ENCODE measurements at regions not wholly inside any gene's neighbourhood (a gene's known extent, or its start where the extent isn't known, plus 50 kb on each side); places are given as distances from the start of the nearest gene placed in this dataset.

DNA sequence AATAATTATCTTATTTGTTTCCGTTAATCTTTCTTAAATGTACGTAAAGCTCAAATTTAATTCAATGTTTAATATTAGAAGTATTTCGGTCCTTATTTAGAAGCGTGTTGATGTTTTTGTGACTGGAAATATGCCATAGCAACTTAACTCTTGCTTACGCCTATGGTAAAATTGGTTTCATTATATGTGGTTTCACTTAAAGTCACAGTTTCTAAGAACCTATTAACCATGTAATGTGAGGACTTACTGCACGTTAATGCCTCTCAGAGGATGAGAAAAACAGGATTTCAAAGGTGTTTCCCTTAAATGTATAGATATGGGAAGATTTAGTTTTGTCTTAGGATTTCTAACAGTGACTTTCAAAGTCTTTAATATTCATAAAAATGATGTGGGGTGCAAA, 206.4 kb upstream of the IL15 start:
- DNase-seq, result no peak

DNA sequence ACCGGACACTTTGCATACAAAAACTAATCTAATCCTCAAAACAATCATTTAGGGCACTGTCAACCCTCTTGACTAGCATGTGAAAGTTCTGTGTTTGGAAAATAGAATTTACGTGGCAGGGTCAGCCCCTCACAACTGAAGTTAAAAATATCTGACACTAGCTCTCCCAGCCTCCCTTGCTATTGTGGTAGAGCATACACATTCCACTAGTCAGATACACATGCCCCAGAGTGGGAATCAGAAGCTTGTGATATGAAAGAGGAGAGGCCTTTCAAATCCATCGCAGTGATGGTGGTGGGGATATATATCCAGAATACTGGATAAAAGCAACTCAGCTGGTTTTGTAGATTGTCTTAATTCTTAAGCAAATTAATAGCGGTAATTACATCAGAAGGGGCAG, 205.7 kb upstream of the IL15 start:
- Histone ChIP-seq H3K27me3 (ENCODE audit: control insufficient read depth in 3 of 3, insufficient read depth in 3 of 3, low read length in 2 of 3) (no peaks in the 10 kb centered on the region), H3K27ac (ENCODE audit: low read depth in 1 of 2, low read length in 1 of 2) (no peak overlapping the region), H3K9ac (ENCODE audit: insufficient read depth in 1 of 2, low read length in 2 of 2) (no peak overlapping the region), H3K36me3 (ENCODE audit: control insufficient read depth in 4 of 4, insufficient read depth in 4 of 4, low read length in 4 of 4) (no peaks in the 10 kb centered on the region), H3K4me3 (no peak overlapping the region), H3K4me1 (ENCODE audit: control insufficient read depth in 5 of 5, insufficient read depth in 5 of 5, low read length in 5 of 5) (peaks cover 0 to 7% (median 0%) of the 10 kb centered on the region in 5 donors), H3K9me3 (ENCODE audit: control insufficient read depth in 4 of 4, insufficient read depth in 3 of 4, low read length in 3 of 4) (no peaks in the 10 kb centered on the region)
- TF ChIP-seq, protein P1, sequence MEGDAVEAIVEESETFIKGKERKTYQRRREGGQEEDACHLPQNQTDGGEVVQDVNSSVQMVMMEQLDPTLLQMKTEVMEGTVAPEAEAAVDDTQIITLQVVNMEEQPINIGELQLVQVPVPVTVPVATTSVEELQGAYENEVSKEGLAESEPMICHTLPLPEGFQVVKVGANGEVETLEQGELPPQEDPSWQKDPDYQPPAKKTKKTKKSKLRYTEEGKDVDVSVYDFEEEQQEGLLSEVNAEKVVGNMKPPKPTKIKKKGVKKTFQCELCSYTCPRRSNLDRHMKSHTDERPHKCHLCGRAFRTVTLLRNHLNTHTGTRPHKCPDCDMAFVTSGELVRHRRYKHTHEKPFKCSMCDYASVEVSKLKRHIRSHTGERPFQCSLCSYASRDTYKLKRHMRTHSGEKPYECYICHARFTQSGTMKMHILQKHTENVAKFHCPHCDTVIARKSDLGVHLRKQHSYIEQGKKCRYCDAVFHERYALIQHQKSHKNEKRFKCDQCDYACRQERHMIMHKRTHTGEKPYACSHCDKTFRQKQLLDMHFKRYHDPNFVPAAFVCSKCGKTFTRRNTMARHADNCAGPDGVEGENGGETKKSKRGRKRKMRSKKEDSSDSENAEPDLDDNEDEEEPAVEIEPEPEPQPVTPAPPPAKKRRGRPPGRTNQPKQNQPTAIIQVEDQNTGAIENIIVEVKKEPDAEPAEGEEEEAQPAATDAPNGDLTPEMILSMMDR (IDR thresholded peaks at IDR 0.05; ENCODE audit: control extremely low read depth, extremely low read depth), result no peak
- DNase-seq (no peak), ATAC-seq (ENCODE audit: insufficient read depth, low FRiP score) (no peak)
- 91 to 94% methylated on average over 4 of the region's 4 CpGs for WGBS, 2 donors

More for the DNA sequence above, 206.4 kb upstream of the IL15 start:
- Histone ChIP-seq H3K9ac (ENCODE audit: insufficient read depth in 1 of 2, low read length in 2 of 2) (no peak overlapping the region), H3K4me3 (no peak overlapping the region), H3K9me3 (ENCODE audit: control insufficient read depth in 4 of 4, insufficient read depth in 3 of 4, low read length in 3 of 4) (no peaks in the 10 kb centered on the region), H3K36me3 (ENCODE audit: control insufficient read depth in 4 of 4, insufficient read depth in 4 of 4, low read length in 4 of 4) (no peaks in the 10 kb centered on the region), H3K27ac (ENCODE audit: low read depth in 1 of 2, low read length in 1 of 2) (no peak overlapping the region), H3K27me3 (ENCODE audit: control insufficient read depth in 3 of 3, insufficient read depth in 3 of 3, low read length in 2 of 3) (no peaks in the 10 kb centered on the region), H3K4me1 (ENCODE audit: control insufficient read depth in 5 of 5, insufficient read depth in 5 of 5, low read length in 5 of 5) (peaks cover 0 to 7% (median 0%) of the 10 kb centered on the region in 5 donors)
- no peak for ATAC-seq (ENCODE audit: insufficient read depth, low FRiP score)
- 79 to 87% methylated on average over 6 of the region's 6 CpGs for WGBS, 2 donors
- TF ChIP-seq, protein P1 (IDR thresholded peaks at IDR 0.05; ENCODE audit: control extremely low read depth, extremely low read depth), result no peak

DNA sequence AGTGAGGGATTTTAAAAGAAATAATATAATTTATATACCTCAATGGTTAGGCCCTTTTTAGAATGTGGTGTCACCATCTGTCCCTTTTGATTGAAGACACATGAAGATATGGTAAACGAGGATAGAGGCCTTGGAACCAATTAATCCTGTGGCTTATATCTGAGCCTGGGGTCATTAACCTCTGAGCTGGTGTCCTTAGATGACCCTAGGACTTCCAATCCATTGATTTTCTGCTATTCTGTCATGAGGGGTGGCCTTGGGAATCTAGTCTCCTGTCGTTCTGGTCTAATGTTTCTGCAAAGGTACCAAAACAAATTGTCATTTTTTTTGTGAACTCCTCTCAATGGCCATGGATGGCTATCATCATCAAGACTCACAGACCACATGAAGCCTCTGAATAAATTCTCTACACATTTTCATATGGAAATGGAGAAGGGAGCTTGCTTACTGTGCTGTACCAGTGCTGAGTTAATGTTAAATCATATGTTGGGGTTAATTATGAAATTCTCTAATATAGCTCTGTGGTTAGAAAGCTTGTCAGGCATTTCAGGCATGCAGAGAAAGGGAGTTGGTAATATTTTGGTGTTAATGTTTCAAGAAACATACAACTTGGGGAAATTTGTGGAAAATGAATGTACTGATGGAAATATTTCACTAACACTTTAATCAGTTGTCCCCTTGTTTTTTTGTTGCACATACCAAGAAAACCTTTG, 204.2 kb upstream of the IL15 start:
- TF ChIP-seq, protein P1 (IDR thresholded peaks at IDR 0.05; ENCODE audit: control extremely low read depth, extremely low read depth), result no peak
- H3K4me3 ChIP-seq, result no peak overlapping the region
- WGBS, 2 donors, result 56 to 80% methylated on average over 2 of the region's 2 CpGs
- H3K27me3 ChIP-seq (ENCODE audit: control insufficient read depth in 3 of 3, insufficient read depth in 3 of 3, low read length in 2 of 3), result no peaks in the 10 kb centered on the region
- no peak for DNase-seq
- ATAC-seq (ENCODE audit: insufficient read depth, low FRiP score), result no peak
- H3K4me1 ChIP-seq (ENCODE audit: control insufficient read depth in 5 of 5, insufficient read depth in 5 of 5, low read length in 5 of 5), result peaks cover 0 to 1% (median 0%) of the 10 kb centered on the region in 5 donors
- no peaks in the 10 kb centered on the region for H3K9me3 ChIP-seq (ENCODE audit: control insufficient read depth in 4 of 4, insufficient read depth in 3 of 4, low read length in 3 of 4)
- no peak overlapping the region for H3K9ac ChIP-seq (ENCODE audit: insufficient read depth in 1 of 2, low read length in 2 of 2)
- no peak overlapping the region for H3K27ac ChIP-seq (ENCODE audit: low read depth in 1 of 2, low read length in 1 of 2)
- no peaks in the 10 kb centered on the region for H3K36me3 ChIP-seq (ENCODE audit: control insufficient read depth in 4 of 4, insufficient read depth in 4 of 4, low read length in 4 of 4)

All from lung (tissue), 11 donors.